ENCODE measurements at regions not wholly inside any gene's neighbourhood (a gene's known extent, or its start where the extent isn't known, plus 50 kb on each side); places are given as distances from the start of the nearest gene placed in this dataset.
"Not testable (repeated sequence)": the region's sequence is repeated elsewhere in the genome, so short reads cannot be mapped to it uniquely, and the experiment has no call there.

DNA sequence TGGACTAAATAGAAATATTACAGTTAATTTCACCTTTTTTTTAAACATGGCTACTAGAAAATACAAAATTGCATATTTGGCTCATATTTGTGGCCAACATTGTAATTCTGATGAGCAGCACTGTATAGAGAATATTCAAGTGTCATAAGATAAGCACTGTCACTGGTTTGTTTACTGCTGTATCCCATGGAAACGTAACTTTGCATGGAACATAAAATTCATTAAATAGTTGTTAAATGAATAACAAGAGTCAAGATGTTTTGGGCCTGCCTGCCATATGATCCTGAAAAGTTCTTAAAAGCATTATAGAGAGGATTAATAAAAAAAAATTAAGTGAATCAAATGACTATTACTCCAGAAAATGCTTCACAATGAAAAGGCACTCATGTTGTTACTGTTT is 763.7 kb upstream of the CRIM1 start:
- no peak for DNase-seq (ENCODE audit: low read depth in 2 of 2, low spot score in 1 of 2)

DNA sequence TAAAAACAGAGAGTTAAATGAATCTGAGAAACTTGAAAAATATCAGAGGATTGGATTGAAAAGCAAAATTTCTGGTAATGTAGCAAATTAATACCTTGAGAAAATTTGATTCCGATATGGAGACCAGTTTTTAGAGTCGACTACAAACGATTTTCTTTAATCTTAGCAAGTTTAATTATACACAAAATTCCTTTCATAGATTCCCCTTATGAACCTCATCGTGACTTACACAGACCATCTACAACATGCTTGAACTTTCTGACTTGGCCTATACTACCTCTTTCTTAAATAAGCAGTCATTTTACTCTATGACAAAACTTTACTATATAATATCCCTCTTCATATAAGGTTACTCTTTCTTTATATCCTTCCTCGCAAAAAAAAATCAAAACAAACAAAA is 769.6 kb upstream of the CRIM1 start:
- no peak for DNase-seq (ENCODE audit: low read depth in 2 of 2, low spot score in 1 of 2)

DNA sequence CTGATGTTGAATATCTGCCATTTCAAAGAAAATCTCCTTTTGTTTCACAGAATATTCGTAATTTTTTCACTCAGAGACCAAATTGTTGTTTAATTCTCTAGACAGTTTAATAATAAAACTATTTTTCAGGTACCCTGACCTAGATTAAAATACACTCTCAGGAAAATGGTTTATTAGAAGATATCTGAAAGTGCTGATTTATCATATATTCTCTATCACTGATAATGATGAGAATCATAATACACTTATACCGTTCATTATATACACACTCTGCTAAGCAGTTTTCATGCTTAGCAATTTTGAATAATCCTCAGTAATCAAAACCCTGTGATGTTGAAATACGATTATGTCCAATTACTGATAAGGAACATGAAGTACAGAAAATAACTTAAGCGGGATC is 772.9 kb upstream of the CRIM1 start:
- no peak for DNase-seq (ENCODE audit: low read depth in 2 of 2, low spot score in 1 of 2)

DNA sequence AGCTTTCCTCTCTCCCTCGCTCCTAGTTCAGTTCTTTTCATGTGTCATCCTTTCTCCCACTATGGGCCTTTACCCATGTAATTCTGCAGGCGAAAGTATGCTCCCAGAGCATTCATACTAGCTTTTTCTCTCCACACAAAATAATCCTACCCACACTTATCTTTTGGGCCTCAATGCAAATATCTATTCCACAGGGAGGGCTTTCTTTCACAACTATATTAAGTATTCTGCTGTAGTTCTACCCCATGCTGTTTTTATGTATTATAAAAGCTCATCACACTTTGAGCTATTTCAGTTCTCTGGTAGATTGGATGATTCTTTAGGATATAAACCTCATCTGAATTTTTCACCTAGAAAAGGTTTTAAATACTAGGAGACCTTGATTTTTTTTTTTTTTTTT is 774.6 kb upstream of the CRIM1 start:
- DNase-seq (ENCODE audit: low read depth in 2 of 2, low spot score in 1 of 2): no peak

DNA sequence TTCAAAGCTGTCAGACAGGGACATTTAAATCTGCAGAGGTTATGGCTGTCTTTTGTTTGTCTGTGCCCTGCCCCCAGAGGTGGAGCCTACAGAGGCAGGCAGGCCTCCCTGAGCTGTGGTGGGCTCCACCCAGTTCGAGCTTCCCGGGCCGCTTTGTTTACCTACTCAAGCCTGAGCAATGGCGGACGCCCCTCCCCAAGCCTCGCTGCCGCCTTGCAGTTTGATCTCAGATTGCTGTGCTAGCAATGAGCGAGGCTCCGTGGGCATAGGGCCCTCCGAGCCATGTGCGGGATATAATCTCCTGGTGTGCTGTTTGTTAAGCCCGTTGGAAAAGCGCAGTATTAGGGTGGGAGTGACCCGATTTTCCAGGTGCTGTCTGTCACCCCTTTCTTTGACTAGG is 787.0 kb upstream of the CRIM1 start:
- not testable (repeated sequence) for DNase-seq (ENCODE audit: low read depth in 2 of 2, low spot score in 1 of 2)

DNA sequence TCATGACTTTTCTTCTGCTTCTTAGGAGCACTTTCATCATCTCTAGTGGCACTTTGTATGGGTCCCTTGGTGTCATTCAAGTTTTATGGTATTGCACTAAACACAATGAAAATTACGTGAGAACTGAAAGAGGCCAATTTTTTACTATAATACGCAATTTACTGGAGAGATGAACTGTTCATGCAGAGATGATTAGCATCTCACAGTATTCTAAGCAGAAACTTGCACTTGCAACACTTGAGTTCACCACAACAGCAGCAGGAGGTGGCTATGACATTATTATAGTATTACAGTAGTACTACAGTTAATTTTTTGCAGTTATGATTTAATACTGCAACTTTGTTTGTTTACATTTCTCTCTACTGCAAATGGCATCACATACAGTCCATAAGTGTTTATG is 793.1 kb upstream of the CRIM1 start:
- no peak for DNase-seq (ENCODE audit: low read depth in 2 of 2, low spot score in 1 of 2)

DNA sequence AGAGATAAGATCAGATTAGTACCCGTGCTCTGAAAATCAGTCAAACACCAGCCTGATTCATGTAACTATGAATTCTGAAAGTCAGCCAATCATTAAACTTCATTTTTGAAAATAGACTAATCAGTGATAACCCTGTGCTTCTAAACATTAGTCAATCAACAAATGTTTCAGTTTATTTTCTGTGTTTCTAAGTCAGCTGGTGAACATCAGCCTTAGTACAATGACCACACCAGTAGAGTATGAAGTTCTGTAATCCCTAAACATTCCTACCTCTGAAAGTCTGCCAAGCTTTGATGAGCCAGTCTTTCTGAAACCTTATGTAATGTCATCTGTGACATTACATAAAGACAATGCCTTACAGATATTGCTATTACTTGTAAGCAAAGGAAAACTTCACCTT is 807.4 kb upstream of the CRIM1 start:
- no peak for DNase-seq (ENCODE audit: low read depth in 2 of 2, low spot score in 1 of 2)

DNA sequence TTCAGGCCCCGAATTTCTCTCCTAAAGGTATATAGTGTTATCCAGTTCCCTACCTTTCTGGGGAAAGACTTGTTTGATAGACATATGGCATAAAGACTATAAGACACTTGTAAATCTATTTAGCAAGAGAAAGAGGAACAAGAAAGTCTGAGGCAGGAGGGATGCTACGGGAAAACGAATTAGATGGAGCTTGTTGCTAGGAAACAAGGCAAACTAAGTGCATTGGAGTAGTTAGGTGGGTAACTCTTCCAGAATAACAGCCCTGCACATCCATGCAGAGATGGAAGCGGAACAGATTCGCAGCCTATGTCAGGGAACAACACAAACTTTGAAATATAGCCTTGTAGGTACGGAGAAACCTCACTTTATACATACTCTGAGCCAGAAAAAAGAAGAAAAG is 810.3 kb upstream of the CRIM1 start:
- no peak for DNase-seq (ENCODE audit: low read depth in 2 of 2, low spot score in 1 of 2)

DNA sequence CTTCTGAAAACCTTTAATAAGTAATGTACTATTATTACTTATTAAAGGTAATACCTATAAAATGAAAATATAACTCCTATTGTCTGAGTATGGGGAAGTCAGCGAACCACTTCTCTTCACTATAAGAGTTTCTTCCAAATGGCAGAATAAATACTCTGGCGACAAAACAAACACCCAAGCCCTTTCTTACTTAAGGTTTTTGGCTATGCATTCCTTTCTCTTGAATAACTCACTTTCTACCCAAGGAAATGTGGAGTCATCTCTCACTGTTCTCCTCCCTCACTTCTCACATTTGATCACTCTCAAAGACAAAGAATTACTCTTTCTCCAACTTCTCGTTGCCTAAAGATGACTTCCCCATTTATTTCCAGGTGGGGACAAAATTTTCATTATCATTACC is 816.8 kb upstream of the CRIM1 start:
- no peak for DNase-seq (ENCODE audit: low read depth in 2 of 2, low spot score in 1 of 2)

DNA sequence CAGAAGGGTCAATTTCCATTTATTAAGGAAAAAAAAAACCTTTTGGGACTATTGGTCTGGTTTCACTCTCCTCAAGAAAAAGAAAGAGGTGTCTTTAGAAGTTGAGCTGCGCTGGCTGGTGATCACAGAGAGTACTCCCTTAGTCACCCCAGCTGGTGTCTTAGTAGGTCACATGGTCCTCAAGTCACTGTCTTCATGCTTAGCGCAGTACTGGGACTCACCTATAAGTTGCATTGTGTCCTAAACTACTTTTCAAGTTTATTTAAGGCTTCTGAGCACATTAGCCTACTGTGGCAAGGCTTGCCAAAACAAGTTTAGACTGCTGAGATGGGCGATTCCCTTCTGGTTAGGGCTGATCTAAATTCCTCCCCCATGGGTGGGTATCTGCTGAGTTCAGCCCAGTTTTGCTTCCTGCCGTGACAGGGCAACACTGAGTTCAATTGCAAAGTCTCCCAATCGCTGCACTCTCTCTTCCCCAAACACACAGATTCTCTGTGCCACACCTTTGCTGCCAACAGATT is 824.9 kb upstream of the CRIM1 start:
- no peak for DNase-seq (ENCODE audit: low read depth in 2 of 2, low spot score in 1 of 2)

DNA sequence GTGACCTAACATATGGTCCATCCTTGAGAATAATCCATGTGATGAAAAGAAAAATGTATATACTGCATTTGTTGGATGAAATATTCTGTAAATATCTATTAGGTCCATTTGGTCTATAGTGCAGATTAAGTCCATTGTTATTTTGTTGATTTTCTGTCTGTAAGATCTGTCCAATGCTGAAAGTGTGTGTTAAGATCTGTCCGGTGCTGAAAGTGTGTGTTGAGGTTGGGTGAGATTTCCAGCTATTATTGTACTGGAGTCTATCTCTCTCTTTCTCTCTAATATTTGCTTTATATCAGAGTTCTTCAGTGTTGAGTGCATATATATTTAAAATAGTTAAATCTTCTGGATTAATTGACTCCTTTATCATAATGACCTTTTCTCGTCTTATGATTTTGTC is 828.8 kb upstream of the CRIM1 start:
- no peak for DNase-seq (ENCODE audit: low read depth in 2 of 2, low spot score in 1 of 2)

DNA sequence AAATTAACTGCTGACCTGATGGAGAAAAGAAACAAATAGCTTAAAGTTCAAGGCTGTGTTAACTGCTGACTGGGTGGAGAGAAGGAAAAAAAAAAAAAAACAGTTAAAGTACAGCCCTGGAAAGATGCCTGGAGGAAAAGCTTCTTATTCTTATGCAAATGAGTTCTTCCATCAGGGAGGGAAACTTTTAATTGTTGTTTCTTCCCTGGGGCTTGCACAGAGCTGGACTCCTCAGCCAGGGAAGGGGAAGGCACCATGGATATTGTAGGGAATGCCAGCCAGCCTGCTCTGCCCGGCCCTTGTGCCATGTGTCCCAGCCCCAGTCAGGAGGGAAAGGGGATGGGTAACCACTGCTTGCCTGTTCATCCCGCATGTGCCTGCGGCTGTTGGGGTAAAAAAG is 833.1 kb upstream of the CRIM1 start:
- DNase-seq (ENCODE audit: low read depth in 2 of 2, low spot score in 1 of 2): no peak

DNA sequence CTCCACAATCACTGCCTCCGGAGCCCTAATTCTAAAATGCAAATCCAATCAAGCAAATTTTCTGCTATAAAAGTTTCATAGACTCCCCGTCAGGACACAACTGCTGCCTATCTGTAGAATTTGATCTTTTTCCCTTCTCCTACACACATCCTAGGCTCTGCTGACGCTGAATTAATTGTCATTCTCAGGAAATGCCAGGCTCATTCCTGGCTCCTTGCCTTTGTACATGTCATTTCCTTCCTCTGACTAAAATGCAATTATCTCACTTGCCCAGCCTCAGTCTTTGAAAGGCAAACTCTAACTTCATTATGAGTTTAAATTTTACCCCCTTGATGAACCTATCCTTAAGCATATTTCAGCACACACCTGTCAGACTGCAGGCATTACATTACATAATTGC is 844.9 kb upstream of the CRIM1 start:
- DNase-seq (ENCODE audit: low read depth in 2 of 2, low spot score in 1 of 2): no peak

DNA sequence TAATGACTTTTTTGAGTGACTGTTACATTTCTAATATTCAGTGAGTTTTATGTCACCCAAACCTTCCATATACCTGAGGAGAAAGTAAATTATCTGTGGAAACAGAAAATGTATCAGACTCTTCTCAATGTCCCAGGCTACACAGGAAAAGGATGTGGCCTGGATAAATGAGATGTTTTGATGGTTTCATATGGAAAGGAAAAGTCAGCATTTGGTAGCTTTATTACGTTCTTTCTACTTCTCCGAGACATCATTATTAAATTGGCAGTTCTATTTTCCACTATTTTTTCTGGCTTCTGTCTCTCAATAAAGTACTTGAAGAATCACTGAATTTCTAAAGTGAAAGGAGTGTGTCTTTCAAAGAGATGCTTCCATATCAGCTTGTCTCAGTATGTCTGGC is 847.0 kb upstream of the CRIM1 start:
- no peak for DNase-seq (ENCODE audit: low read depth in 2 of 2, low spot score in 1 of 2)

DNA sequence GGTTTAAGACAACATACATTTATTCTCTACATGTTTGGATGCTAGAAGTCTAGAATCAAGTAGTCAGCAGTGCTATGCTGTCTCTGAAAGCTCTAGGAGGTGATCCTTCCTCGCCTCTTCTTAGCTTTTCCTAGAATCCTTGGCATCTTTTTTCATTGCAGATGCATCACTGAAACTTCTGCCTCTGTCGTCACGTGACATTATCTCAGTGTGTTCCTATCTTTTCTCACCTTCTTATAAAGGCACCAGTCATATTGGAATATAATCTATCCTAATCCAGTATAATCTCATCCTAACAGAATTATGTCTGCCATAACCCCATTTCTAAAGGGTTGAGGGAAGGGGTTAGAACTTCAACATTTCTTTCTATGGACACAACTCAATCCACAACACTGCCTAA is 851.2 kb upstream of the CRIM1 start:
- no peak for DNase-seq (ENCODE audit: low read depth in 2 of 2, low spot score in 1 of 2)

DNA sequence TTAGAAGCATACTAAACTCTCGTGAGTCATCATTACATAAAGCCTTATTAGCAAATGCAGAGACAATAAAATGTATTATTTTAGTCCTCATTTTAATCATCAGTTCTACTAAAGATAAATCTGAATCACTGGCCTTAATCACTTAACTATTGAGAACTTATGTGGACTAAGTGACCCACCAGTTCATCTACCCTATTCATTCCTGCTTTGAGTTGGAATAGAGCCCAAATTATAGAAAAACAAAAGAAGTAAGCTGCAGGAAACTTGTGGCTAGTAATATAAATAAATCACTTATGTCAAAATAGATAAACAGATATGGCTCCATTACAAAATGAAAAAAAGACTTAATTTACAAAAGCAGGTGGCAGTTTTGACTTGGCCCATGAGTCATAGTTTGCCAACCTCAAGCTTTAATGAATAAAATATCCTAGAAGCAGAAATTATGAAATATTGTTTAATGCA is 851.8 kb upstream of the CRIM1 start:
- DNase-seq (ENCODE audit: low read depth in 2 of 2, low spot score in 1 of 2): no peak

DNA sequence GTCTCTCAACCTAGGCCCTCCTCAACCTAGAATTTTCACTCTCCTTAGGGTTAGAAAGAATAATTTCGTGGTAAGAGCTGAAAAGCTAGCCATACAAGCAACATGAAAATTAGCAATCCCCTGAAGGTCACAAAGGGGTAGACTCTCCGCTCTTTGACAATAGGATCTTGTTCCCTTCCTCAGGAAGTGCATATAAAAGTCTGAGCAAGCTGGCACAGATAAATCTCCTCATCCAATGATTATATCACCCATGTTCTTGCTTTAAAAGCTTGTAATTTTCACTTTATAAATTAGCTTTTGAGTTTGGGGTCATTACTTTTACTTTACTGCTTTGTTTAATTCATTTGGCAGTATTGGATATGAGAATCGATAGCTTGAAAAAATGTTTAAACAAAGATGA is 852.3 kb upstream of the CRIM1 start:
- DNase-seq (ENCODE audit: low read depth in 2 of 2, low spot score in 1 of 2): no peak

DNA sequence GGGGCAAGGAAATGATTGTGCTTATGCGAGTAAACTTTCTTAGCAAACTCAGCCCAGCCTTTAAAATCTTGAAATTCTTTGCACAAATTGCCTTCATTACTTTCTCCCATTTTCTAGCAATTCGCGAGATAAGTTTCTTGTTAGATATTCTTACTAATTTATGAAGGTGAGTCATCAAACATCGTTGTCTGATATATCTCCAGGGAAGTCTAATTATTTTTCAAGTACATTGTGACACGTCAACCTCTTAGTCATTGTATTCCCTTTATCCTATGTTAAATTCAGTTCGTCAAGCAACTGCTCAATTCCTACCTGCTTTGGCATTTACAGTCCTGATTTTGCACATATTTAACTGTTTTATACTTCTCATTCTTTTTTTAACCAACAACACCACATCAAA is 854.5 kb upstream of the CRIM1 start:
- DNase-seq (ENCODE audit: low read depth in 2 of 2, low spot score in 1 of 2): no peak

DNA sequence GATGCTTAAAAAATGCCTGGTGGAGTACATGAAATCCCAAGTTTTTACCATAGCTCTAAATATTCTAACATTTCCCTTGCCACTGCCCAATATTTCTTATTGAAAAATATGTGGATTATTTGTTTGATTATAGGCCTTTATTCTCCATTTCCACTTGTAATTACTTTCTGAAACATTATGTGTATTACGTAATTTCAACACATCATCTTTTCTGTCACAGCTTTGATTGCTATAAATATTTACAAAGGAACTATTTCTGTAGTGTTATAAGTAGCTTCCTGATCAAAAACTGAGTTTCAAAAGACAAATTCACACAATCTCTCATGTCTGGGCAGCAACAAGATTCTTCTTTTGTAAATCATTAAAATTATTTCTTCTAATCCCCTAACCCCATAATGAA is 859.6 kb upstream of the CRIM1 start:
- DNase-seq (ENCODE audit: low read depth in 2 of 2, low spot score in 1 of 2): no peak

DNA sequence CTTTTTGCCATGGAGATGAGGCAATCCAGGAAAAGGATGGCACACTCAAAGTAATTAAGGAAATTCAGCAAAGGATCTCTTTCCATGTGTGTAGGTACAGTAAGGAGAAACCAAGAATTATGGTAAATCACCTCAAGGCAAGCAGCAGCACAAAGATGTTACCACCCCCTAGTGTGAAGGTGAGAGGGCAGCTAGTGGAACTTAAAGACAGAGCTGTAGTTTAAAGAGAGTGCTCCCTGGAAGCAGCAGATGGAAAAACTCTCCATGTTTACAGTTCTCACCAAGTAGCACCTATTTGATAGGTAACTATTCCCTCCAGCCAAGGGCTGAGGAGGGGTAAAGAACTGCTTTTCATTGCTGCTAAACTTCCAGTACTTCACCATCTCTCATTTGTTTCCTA is 860.4 kb upstream of the CRIM1 start:
- no peak for DNase-seq (ENCODE audit: low read depth in 2 of 2, low spot score in 1 of 2)

DNA sequence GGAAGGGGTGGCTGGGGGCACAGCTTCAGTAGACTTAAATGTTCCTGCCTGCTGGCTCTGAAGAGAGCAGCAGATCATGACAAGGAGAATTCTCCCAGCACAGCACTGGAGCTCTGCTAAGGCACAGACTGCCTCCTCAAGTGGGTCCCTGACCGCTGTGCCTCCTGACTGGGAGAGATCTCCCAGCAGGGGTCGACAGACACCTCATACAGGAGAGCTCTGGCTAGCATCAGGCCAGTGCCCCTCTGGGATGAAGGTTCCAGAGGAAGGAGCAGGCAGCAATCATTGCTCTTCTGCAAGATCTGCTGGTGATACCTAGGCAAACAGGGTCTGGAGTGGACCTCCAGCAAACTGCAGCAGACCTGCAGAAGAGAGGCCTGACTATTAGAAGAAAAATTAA is 877.5 kb upstream of the CRIM1 start:
- not testable (repeated sequence) for DNase-seq (ENCODE audit: low read depth in 2 of 2, low spot score in 1 of 2)

DNA sequence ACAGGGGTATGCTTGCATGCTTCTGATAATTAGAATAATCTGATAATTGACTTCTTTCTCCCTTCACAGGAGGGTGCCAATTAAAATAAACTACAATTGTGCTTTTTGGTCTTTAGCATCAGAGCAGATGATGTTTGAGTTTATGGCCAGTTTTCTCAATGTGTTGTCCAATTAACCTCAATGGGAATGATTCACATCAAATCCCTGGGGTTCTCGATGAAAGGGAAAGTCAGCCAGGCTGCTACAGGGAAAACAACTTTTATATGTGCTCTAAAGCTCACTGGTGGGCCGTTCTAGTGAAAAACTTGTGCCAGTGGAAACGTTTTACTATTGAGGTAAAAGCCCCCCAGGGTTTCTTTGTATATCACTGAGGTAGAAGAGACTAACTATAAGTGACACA is 887.3 kb upstream of the CRIM1 start:
- DNase-seq (ENCODE audit: low read depth in 2 of 2, low spot score in 1 of 2): no peak

DNA sequence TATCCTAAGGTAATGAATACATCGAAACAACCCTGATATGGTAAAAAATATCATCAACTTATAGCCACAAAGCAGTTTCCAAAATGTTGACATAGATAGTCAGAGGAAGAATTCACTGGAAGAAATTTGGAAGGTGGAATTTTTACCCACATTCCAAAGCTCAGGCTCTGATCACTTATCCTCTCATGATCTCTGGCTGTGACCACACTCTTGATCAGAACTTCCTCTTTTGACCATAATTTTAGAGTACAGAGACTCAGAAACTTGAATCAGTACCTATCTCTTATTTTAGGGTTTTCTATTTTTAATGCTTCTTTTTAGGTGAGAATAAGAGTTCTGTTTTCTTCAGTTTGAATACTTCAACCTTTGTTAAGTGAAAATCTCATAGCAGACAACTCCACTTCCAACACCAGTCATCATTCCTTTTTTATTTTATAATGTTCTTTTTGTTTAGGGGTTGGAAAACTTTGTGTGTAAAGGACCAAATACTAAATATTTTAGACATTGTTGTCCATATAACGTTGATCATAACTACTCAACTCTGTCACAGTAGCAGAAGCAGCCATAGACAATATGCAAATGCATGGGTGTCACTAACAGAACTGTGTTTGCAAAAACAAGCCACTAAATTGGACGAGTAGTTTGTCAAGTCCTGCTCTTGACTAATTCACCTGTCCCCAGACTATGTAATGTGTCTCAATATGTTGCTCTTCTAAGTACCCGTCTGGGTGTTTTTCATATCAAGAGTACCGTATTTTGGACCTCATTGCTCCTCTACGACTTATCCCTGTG is 891.6 kb upstream of the CRIM1 start:
- no peak for DNase-seq (ENCODE audit: low read depth in 2 of 2, low spot score in 1 of 2)
